HG02840 (cell line): ENCODE measurements at regions not wholly inside any gene's neighbourhood (a gene's known extent, or its start where the extent isn't known, plus 50 kb on each side); places are given as distances from the start of the nearest gene placed in this dataset.
"Not testable (repeated sequence)": the region's sequence is repeated elsewhere in the genome, so short reads cannot be mapped to it uniquely, and the experiment has no call there.

Experiments
- ATAC-seq: cut with Tn5 transposase; IDR thresholded peaks from one replicate; pipeline ENCODE4 v1.9.1; 2021; ENCODE audit warnings: mild to moderate bottlenecking, moderate library complexity, moderate number of reproducible peaks; ENCODE audit not compliant: unreplicated experiment, low FRiP score

DNA sequence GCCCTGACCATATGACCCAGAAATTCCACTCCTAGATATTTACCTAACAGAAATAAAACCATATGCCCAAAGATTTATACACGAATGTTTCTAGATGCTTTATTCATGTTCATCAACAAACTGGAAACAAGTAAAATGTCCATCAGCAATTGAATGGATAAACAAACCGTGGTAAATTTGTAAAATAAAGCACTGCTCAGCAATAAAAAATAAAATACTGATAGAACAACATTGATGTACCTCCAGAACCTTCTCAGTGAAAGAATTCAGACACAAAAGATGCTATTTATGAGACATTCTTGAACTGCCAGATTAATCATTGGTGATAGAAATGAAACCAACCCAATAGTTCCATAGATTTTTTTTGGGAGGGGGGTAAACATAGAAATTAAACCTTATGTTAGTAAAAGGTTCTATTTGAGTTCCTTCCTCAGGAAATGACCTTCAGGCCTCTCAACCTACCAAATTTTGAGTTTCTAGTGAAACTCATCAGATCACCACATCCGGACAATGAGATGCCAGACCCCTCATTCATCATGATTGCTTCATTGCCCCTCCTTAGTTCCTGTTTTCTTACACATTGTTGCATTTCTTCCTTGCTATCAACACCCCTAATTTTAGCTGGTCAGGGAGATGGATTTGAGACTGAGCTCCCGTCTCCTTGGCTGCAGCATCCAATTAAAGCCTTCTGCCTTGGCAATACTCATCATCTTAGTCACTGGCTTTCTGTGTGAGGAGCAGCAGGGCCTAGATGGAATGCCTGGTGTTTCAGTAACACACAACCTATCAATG, 203.5 kb downstream of the LPIN1 start:
- no peak for ATAC-seq

DNA sequence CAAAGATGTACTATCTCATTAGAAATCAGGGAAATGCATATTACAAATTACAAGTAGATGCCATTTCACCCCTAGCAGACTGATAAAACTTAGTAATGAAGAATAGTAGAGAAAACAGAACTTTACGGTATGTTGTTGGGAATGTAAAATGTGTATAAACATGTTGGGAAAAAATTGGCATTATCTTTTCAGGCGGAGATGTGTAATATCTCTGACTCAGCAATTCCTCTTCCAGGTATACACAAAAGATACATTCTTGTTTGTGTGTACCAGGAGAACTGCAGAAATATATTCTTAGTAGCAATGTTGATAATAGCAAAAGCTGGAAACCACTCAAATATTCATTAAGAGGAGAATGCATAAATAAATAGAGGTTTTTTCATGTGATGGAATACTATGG, 204.5 kb downstream of the LPIN1 start:
- ATAC-seq: no peak

DNA sequence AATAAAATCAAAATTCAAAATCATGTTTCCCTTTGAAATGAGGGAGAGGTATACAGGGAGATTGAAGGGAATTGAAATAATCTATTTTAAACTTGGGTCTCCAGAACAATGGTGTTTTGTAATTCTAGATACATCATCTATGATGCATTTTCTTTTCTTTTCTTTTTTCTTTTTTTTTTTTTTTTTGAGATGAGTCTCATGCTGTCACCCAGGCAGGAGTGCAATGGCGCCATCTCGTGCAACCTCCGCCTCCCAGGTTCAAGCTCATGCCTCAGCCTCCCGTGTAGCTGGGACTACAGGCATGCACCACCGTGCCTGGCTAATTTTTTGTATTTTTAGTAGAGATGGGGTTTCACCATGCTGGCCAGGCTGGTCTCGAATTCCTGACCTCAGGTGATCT, 205.1 kb downstream of the LPIN1 start:
- ATAC-seq: not testable (repeated sequence)

DNA sequence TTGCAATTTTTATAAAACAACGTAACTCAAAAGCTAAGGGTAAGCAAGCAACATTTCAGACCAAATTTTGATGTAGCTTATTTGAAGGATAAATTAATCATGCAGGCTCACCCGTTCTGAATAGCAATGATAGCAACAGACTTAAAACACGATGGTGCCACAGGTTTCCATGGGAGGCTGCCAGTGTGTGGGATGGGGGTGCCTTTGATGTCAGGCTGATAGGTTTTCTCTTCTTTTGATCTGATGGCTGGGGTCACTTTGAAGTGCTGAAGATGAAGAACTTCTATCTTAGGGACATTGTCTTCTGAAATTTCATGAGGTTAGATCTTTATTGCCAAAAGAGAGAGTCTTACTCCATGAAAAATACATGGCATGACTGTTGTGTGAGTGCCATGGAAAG, 206.8 kb downstream of the LPIN1 start:
- no peak for ATAC-seq

DNA sequence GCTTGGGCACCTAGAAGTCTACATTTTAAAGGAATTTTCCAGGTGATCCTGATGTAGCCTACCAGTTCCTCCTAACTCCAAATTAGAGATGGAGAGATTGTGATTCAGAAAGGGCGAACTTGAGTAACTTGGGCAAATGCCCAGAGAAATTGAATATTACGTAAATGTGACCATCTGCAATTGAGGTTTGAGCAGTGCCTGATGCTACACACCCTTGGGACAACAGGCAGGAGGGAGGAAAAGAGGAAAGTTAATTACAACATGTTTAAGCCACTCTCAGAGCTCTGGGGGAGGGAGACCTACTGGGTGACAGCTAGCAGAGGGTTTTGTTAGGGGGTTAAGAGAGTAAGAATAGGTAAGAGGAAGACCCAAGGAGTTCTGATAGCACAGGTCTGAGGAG, 208.9 kb downstream of the LPIN1 start:
- no peak for ATAC-seq

DNA sequence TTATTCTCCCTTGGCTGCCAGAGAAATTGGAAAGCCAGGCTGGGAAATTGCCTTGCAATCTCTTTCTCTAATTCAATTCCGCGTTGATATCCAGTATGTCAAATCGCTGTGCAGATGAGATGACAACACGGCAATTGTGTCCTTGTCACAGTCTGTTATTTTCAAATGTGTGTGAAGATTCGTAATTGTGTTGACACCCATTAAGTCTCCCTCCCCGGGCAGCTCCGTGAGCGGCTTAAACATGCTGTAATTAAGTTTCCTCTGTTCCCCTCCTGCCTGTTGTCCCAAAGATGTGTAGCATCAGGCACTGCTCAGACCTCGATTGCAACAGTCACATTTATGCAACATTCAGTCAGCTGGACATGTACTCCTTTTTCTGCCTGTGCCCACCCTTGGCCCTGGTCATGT, 209.5 kb downstream of the LPIN1 start:
- no peak for ATAC-seq

DNA sequence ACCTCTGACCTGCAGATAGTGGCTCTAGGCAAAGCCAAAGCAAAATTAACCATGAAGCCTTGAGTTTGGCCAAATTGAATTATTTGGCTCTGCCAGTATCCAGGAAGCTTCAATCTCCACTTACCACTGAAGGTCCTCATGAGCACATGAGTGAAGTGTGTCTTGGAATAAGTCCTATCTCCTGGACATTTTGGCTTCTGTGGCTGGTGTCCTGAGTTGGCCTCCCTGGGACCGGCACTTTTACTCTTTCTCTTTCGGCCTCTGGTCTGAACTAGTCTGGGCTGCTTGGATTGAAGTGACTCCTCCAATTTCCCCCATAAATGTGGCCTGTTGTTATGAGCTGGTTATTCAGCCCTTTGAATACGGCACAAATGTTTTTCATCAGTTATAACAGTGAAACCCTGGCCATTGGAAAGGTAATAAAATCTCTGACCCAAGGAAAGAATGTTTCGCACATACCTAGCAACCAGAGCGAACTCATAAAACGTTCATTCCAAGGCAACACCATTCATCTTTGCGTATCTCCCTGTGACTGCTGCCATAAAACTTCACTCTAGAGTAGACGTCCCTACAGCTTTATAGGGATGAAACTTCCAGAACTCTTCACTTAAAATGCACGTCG, 216.4 kb downstream of the LPIN1 start:
- ATAC-seq: no peak

DNA sequence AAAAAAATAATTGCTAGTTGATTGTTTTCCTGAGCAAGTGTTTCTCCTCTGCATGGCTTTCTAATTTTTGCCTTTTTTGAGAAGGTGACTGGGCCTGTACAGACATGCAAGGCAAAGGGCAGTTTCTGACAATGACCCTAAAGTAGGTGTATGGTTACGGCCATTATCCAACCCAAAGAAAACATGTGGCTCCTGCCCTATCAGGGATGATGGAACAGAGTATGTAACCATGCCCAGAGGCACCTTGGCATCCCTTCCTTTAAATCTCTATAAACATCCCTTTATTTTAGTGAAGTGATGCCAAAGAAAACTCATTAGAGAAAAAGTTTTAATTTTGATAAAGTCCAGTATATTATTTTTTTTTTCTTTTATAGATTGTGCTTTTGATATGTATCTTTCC, 217.5 kb downstream of the LPIN1 start:
- no peak for ATAC-seq

DNA sequence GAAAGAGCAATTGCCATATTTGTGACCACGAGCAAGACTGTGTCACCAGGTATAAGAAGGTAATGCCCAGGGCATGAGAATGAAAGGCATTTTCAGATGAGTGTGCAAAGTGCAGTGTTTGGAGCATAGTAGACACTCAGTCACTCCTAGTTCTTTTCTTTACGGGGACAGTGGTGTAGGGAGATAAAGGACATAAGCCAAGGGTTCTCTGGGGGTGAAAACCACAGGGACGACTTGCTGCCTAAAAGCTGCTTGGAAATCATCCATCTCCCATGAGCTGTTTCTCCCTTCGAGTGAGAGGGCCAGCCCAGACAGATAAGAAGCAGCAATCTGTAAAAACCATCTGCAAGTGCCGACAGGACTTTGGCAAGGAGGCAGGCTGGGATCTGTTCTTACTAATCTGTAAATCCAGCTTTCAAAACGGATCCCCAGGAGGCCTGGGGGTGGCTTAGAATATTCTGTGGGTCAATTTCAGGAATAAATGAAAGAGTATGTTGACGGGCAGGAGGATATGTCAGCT, 221.6 kb downstream of the LPIN1 start:
- ATAC-seq: no peak

DNA sequence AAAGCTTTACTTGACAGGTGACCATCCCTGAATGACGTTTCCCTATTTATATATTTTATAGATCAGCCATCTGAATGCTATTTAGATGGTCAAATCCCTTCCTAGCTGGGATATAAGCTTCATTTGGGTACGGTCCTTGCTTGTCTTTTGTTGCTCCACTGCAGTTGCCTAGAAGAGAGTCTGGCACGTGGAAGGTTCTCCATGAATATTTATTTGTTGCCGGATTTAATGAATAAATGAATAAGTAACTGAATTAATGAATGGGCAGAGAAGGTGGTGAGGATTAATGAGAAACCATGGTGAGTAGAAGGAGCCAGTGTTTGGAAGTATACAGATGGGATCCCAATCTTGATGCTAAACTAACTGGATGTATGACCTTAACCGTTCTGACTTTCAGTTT, 222.1 kb downstream of the LPIN1 start:
- no peak for ATAC-seq

DNA sequence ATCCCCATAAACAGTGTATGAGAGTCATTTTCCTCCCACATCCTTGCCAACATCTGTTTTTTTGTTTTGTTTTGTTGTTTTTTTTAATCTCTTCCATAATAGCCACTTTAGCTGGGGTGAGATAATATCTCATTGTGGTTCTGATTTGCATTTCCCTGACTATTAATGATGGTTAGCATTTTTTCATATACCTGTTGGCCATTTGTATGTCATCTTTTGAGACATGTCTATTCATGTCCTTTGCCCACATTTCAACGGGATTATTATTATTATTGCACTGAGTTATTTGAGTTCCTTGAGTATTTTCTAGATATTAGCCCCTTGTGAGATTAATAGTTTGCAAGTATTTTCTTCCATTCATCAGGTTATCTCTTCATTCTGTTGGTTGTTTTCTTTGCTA, 223.3 kb downstream of the LPIN1 start:
- ATAC-seq: no peak

DNA sequence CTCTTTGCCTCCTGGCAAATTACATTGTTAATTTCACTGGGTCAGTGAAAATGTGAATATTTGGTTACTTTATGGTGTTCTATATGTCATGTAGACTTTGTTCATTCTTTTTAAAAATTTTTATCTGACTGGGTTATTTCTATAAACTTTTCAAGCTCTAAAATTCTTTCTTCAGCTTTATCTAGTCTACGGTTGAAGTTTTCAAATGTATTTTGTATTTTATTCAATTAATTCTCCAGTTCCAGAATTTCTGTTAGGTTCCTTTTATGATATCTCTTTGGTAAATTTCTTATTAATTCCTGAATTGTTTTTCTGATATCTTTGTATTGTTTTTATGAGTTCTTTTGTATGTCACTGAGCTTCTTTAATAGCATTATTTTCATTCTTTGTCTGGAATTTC, 228.1 kb downstream of the LPIN1 start:
- no peak for ATAC-seq

DNA sequence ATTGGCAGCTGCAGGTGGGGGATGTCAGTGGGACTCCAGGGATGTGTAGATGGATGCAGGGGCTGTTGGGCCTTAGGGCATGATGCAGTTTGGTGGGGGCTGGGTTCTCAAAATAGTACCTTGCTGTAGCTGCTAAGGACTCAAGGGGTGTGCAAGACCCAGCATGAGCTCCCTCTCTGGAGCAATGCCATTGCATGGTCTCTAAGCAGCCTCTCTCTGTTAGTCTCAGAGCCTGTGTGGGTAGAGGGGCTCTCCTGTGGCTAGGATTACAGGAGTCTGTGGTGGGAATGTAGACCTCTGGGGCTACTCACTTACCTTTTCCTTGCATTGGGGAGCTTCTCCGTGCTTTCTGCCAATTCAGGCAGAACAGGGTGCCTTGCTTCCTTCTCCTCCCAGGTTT, 228.9 kb downstream of the LPIN1 start:
- no peak for ATAC-seq

DNA sequence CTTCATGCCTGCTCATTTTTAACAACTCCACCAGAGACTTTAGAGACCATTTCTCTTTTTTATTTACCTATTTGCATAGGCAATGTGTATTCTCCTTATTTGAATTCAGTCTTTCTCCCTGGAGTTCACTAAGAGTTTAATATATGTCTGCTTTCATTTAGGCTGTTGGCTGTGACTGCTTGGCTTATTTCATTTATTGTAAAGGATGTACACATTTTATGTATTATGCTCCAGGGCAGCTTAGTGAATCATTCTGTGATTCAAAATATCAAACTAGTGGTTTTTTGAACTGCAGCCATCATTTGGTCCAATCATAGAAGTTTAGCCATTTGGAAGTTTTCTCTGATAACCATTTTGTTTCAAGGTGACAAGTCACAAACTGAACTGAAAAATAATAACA, 229.6 kb downstream of the LPIN1 start:
- no peak for ATAC-seq

DNA sequence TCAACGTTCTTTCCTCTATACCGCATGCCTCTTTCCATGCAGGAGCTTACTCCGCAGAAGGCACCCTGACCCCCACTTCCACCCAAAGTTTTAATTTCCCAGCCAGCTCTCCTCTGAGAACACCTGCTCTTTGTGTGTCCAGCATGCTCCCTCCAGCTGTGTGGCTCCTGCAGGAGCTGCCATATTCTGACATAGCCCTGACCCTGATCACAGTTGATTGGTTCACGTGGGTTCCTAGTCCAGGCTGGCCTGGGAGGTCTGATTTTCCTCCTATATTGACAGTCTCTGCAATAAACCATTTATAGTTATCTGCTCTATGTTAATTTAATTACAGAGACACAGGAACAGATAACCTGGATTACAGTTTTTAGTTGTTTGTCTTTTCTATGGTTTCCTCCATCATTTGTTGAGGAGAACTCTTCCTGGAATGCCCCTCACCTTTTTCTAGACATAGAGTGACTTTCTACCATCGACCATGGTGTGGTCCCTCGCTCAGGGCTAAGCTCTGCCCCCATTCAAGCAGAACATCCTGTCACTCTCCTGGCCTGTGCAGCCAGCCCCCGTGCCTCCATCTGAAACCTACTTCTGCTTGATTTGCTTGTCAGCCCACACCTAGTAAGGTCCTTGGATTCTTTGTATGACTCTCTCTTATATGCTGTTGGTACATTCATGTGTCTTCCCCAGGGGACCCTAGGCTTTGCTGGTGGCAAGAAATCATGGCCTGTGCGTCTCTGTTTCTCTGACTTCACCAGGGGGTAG, 231.5 kb downstream of the LPIN1 start:
- no peak for ATAC-seq

DNA sequence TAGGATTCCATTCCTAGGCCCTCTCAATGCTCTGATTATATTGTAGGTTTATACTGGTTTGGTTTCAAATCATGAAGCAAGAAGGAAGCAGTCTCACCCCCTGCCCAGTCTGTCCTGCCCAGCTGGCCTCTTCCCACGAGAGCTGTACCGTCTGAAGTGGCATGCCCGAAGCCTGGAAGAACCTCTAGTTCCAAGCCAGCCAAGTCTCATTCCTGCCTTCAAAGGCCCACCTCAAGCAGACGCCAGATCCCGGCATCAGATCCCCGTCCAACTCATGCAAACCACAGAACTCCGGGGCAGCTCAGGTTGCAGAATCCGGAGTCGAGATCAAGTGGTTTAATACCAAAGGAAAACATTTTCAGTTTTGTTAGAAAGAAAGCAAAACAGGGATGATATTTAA, 234.4 kb downstream of the LPIN1 start:
- no peak for ATAC-seq

DNA sequence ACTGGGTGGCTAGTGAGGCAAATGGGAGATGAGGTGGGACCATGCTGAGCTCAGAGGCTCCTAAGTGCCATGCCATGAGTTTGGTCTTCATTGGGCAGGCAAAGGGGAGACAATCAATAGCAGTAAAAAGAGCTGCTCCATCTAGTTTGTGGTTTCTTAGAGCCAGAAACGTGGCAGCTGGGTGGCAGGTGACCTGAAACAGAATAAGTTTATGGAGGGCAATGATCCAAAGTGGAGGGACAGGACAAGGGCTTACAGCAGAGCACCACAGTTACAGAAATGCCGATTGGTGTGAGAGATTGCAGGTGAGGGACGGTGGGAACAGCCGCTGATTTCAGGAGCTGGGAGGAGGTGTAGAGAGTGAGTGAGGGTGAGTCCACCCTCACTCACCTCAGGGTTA, 237.0 kb downstream of the LPIN1 start:
- no peak for ATAC-seq

DNA sequence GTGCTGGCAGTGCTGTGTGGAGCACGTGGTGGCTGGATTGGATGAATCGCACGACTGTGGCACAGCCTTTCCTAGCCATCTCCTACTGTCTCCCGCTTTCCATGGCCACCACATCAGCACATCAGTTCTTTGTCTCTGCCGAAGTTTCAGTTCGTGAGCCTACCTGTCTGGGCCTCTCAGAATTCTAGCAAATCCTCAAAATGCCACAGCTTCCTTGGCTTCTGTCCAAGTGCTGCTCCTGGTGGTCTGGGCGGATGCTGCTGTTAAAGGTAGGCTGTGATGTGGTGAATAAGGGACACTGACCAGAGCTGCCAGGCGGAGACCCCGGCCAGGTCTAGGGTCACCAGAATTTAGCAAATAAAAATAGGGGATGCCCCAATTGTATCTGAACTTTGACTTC, 237.4 kb downstream of the LPIN1 start:
- no peak for ATAC-seq

DNA sequence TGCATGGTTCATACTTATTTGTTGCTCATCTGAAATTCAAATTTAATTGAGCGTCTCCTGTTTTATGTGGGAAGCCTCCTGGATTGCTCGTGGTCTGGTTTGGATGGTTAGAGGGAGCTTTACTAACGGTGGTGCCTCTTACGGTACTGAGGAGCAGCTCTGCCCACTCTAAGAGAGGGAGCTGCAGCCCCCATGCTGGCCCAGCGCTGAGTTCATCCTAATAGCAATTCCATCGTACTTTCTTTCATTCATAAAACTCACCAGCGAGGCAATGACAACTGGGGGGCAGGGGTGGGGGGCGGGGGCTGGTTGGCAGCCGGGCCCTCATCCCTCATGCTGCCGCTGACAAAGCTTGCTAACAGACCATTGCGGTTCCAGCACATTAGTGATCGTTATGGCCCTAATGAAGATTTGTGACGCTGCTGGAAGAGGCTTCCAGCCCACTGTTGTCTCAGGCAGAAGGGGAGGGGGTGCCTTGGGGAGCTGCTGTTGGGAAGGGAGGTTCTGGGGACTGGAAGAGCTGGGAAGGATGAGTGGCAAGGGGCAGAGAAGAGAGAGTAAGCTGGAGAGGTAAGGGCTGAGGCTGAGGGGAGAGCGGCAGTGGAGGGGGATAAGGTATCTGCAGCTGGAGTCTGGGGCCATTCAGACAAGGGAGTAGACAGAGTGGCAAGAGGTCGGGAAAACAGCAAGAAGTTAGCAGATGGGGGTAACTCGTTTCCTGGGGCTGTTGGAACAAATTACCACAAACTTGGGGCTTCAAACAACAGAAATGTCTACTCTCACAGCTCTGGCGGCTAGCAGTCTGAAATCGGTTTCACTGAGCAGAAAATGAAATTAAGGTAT, 238.1 kb downstream of the LPIN1 start:
- no peak for ATAC-seq

DNA sequence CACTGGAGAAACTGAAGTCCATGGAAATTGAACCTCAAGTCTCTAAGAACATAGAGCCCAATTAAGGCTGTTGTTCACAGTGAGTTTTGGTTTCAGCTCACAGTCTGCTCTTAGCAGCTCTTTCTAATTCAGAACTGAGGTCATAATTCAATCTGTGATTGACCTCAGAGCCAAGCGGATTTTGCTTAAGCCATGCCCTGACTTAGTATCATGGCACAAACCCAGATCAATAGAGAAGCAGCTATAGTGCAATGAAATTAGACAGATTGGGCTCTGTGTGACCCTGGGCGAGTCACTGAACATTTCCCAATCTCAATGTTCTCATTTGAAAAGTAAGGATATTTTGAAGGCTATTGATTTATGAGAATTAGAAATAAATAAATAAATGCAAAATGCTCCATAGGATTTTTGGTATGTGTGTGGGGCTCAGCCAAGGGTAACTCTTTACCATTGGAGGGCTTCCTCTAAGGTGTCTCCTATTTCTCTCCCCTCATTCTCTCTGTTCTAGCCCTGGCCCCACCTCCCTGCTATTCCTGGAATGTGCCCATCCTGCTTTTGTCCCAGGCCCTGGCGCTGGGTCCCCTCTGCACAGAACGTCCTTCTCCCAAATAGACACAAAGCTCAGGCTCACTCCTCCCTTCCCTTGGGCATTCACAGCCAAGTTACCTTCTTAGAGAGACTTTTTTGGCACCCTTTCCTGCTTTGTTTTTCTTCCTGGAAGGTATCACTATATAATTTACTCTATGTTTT, 239.6 kb downstream of the LPIN1 start:
- no peak for ATAC-seq
